T-helper 1 cell treated with Interleukin-12 subunit alpha and Interleukin-12 subunit beta and Interleukin-4 antibody, amounts not matched to agents 30 ng/mL and 1 ng/mL, for 36 hours (primary cell): ENCODE measurements at regions not wholly inside any gene's neighbourhood (a gene's known extent, or its start where the extent isn't known, plus 50 kb on each side); places are given as distances from the start of the nearest gene placed in this dataset.

ENCODE experiments used
- intact Hi-C: fragments of 100-400 bp; cut with micrococcal nuclease; formaldehyde crosslinking; loops from one replicate; pipeline ENCODE4 v1.15.1; 2024

DNA sequence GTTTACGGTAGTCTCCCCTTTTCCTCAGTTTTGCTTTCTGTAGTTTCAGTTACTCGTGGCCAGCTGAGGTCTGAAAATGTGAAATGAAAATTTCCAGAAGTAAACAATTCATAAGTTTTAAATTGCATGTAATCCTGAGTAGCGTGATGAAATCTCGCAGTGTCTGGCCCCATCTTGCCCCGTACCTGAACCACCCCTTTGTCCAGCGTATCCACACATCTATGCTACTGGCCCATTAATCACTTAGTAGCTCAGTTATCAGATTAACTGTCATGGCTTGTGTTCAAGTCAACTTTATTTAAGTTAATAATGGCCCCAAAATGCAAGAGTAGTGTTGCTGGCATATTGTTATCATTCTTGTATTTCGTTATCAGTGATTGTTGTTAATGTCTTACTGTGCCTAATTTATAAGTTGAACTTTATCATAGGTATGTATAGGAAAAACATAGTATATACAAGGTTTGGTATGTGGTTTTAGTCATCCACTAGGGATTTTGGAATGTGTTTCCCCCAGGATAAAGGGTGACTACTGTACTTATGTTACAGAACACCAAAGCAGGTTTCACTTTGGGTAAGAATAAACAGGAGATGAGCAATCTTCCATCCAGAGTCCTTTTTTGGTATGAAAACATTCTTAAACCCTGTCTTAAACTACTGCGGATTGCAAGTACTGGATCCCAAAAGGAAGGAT lies 118.4 kb upstream of the KCNN2 start:
- intact Hi-C loops, result no loop called here

DNA sequence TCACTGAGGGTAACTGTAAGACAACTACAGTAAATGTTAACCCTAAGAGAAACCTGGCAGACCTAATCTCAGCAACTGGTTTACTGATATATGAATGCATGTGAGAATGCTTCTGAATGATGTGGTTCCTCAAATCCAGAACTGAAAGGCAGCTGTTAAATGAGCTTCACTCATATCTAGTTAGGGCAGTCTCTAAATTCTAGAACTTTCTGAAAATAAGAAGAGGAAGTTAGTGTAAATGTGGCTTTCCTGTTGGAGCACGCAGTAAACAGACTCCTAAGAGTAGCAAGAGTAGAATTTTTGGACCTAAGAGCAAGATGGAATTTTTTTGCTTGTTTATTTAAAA lies 117.9 kb upstream of the KCNN2 start:
- intact Hi-C loops, result no loop called here

DNA sequence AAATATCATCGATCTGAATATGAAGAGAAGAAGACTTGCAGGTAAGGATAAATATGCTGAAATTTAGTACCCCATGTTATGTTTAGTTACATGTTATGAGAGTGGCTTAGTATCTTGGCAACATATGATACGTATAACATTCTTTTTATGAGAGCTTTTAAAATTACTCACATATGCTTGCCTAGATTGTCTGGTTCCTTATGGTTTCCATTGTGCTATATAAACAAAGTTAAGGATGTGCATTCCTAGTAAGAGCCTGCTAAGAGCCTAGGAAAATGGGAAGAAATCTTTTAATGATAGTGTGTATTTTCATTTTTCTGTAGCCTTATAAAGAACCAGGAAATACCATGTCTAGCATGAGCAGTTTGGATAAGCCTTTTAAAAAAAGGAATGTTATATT lies 112.0 kb upstream of the KCNN2 start:
- intact Hi-C loops, result no loop called here

DNA sequence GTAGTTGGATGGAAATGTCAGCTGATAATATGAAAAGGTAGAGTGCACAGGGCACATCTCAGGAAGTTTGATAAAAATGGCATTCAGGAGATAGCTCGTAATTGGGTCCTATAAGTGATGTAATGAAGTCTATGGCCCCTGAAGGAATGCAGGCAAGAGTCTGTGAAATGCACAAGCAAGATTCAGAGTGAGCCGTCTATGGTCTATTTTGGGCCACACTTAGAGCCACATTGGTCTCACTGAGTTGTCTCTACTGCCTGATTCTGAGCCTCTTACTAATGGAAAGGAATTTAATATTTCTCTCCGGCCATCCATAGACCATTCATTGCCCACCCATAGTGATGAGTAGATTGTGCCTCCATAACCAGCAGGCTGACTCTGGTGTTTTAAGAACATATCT lies 111.3 kb upstream of the KCNN2 start:
- intact Hi-C loops, result no loop called here

DNA sequence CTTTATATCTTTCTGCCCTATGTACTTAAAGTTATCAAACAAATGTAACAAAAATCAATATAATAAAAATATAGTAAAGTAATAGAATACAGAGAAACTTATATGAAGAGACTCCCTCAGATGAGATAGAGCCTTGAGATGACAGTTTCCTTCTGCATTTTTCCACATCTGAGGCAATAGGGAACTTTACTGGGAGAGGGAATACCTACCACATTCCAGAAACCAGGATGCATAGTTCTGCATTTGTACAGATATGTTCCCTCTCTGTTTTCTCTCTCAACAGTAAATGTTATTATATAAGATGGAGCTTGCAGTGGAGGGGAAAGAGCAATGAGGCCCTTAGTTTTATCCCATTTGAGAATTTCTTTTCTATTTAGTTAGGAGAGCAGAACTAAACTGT lies 109.6 kb upstream of the KCNN2 start:
- intact Hi-C loops, result no loop called here

DNA sequence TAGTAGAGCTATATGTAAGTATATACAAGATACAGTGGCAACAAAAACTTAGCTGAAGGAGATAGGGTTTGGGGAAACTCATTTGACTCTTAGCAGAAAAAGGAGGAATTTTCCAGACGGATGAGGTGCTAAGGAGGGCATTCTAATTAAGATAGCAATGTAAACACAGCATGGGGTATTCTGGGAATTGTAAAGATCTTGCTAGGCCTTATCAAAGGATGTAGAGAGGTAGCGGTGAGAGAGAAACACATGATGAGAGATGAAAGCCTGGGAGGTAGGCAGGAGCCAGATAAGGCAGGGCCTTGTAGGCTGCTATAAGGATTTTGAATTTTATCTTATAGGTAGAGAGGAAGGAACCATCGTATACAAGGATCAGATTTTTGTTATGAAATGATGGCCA lies 106.6 kb upstream of the KCNN2 start:
- intact Hi-C loops, result no loop called here

GRCh38 chr5:114261989-114262388 lies 99.9 kb upstream of the KCNN2 start:
- intact Hi-C loops, result no loop called here

DNA sequence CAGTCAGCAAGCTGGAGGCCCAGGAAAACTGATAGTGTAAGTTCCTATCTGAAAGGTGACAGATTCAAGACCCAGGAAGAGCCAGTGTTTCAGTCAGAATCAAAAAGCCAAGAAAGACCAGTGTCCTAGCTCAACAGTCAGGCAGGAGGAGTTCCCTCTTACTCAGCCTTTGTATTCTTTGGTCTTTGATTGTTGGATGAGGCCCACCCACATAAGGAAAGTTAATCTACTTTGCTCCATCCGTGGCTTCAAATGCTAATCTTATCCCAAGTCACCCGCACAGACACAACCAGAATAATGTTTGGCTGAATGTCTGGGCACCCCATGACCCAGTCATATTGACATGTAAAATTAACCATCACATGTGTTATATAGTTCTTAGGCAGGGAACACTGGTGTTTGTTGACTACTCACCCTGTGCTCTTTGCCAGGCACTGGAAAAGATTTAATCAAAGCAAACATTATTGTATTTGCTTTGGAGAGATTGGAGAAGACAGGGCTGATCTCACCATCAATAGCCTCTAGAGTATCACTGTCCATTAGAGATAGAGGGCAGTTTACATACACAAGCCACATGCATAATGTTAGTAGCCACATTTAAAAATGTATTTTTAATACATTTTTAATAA lies 96.3 kb upstream of the KCNN2 start:
- intact Hi-C loops, result no loop called here

- intact Hi-C loops, result no loop called here
These were observed 95.5 kb upstream of the KCNN2 start for GRCh38 chr5:114266374-114266773.

- intact Hi-C loops, result no loop called here
These were observed 65.7 kb upstream of the KCNN2 start for GRCh38 chr5:114296191-114296590.

DNA sequence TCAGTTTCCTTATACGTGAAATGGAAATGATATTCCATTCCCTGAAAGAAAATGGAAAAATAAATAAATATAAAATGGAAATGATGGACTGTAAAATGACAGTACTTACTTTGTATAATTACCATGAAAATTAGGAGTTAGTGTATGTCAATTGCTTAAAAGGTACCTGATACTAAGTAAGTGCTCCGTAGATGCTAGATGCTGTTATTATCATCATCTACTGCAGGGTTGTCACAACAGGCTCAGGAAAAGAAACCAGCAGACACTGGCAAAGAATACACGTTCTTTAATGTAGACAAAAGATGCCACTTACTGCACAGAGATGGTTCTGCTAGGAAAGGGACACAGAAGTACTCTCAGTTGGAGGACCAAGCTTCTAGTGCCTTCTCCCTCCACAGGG lies 64.0 kb upstream of the KCNN2 start:
- intact Hi-C loops, result no loop called here

DNA sequence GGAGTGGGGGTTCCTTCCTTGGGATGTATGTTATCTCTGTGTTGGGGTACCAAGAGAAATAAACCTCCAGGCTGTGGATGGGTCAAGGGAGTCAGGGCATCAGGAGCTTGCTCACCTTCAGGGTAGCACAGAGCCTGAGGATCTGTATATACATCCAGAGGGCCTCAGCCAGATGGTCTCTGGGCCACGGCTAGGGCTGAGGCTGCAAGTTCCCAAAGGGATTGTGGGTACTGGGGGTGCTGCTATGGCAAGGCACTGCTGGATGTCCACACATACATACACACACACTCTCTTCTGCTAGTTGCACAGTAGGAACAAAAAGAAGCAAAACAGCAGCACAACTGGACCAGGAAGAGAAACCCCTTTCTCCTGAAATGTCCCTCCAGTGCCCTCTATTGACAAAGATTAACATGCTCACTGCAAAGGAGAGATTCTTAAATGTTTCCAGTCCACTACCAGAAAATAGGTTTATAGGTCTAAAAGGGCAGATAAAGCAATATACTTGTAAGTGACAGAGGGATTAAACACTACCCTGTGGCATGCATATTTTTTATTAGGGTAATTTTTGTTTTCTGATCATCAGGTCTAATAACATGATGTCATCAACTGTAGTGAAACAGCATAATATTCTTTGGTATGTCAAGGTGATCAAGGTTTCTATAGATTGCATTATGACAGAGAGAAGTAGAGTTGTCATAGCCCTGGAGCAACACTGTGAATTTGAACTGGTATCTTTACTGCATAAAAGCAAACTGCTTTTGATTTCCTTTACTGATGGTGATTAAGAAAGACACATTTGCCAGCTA lies 56.3 kb upstream of the KCNN2 start:
- intact Hi-C loops, result no loop called here

- intact Hi-C loops, result no loop called here
These were observed 53.9 kb upstream of the KCNN2 start for GRCh38 chr5:114308017-114308416.

DNA sequence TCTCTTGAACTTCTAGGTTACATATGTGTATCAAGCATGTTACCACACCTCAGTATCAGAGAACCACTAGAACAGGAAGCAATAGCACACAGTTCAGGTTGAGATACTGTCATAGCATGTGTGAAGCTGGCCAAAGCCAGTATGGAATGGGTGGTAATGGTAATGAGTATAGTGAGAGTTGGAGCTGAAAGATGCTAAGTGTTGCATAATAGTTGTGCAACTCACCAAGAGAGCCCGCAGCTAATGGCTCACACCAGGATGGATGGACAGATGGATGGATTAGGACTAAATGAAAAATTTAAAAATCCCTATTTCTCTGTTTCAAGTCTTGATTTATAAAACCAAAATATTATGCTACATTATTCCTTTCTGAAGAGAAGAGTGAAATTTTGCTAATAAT lies 53.4 kb upstream of the KCNN2 start:
- intact Hi-C loops, result no loop called here

- intact Hi-C loops, result no loop called here
These were observed 51.2 kb upstream of the KCNN2 start for GRCh38 chr5:114310666-114311065.

GRCh38 chr5:114311281-114311680 lies 50.6 kb upstream of the KCNN2 start:
- intact Hi-C loops, result no loop called here

- intact Hi-C loops, result no loop called here
These were observed 49.9 kb upstream of the KCNN2 start for GRCh38 chr5:114311968-114312367.
